Endothelial cell of umbilical vein (primary cell): ENCODE measurements at regions not wholly inside any gene's neighbourhood (a gene's known extent, or its start where the extent isn't known, plus 50 kb on each side); places are given as distances from the start of the nearest gene placed in this dataset.
A peak's percentile ranks its signal among the peaks of the same experiment; 100 is the strongest.

Experiments
- FOS ChIP-seq: IDR thresholded peaks from 2 replicates; pipeline ENCODE4 v1.6.1; 2011; ENCODE audit warnings: mild to moderate bottlenecking, low read length, moderate library complexity, borderline replicate concordance; ENCODE audit not compliant: insufficient read depth
- POLR2A ChIP-seq: IDR thresholded peaks from 2 replicates; pipeline ENCODE4 v1.6.1; 2012; ENCODE audit warnings: low read depth, mild to moderate bottlenecking, control low read depth, low read length
- TF ChIP-seq, protein P1 (sequence below), 2 donors: IDR thresholded peaks; 1 replicate in 1 of 2; 2 replicates in 1 of 2; pipeline ENCODE4 v1.5.1; 2011; ENCODE audit warnings: low read length in 2 of 2, mild to moderate bottlenecking in 2 of 2, moderate library complexity in 2 of 2, control low read depth in 1 of 2, inconsistent platforms in 1 of 2, low read depth in 1 of 2; ENCODE audit not compliant: insufficient read depth in 1 of 2; ENCODE audit errors: extremely low read depth in 1 of 2

GRCh38 chr13:75181906-75182305 is 300.1 kb downstream of the TBC1D4 start:
- TF ChIP-seq, protein P1, sequence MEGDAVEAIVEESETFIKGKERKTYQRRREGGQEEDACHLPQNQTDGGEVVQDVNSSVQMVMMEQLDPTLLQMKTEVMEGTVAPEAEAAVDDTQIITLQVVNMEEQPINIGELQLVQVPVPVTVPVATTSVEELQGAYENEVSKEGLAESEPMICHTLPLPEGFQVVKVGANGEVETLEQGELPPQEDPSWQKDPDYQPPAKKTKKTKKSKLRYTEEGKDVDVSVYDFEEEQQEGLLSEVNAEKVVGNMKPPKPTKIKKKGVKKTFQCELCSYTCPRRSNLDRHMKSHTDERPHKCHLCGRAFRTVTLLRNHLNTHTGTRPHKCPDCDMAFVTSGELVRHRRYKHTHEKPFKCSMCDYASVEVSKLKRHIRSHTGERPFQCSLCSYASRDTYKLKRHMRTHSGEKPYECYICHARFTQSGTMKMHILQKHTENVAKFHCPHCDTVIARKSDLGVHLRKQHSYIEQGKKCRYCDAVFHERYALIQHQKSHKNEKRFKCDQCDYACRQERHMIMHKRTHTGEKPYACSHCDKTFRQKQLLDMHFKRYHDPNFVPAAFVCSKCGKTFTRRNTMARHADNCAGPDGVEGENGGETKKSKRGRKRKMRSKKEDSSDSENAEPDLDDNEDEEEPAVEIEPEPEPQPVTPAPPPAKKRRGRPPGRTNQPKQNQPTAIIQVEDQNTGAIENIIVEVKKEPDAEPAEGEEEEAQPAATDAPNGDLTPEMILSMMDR (IDR thresholded peaks at IDR 0.05; ENCODE audit: extremely low read depth in 1 of 2, insufficient read depth in 1 of 2, low read depth in 1 of 2, low read length in 2 of 2) = no peak
- peak; percentile 59 for TF ChIP-seq POLR2A
- peak; percentile 54 for TF ChIP-seq FOS
